Hematopoietic multipotent progenitor cell treated with erythropoietin and hydrocortisone succinate and interleukin-3 and kit ligand, for 8 days (in vitro differentiated cells): ENCODE measurements at regions not wholly inside any gene's neighbourhood (a gene's known extent, or its start where the extent isn't known, plus 50 kb on each side); places are given as distances from the start of the nearest gene placed in this dataset.

ENCODE experiments used
- DNase-seq: peaks from one replicate; pipeline ENCODE4 v3.0.0-alpha.2; 2015

DNA sequence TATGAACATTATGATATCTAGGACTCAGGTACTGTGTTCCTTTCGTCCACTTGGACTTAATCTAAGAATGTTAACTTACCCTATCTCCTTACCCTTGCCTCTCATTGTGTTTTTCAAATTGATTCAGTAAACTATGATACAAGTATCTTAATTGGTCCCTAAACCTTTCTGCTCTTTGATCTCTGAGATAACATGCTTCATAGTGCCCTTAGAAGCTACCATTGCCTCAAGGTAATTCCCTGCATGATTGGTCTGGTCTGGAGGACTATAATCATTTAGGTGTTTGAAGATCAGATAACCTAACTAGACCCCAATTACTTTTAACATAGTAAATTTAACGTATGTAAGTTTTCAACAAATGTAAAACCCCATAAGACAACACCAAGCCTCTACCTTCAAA, 169.9 kb upstream of the NBEA start:
- DNase-seq: no peak

DNA sequence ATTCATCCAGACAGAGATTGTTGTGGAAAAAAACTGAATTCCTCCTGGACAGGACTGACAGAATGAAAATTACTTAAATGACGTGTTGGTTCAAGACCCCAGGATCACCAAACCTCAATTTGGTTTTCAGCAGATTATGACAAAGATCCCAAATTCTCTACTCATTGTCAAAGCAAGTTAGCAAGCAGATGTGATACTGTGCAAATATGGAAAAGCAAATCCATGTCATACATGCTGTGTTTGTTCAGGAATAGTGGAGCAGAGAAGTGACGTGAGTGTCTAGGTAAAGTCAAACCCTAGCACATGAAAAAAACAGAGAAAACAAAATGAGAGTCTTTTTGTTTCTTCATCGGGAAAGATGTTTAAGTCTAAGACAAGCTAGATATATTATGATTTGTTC, 169.2 kb upstream of the NBEA start:
- DNase-seq: no peak

DNA sequence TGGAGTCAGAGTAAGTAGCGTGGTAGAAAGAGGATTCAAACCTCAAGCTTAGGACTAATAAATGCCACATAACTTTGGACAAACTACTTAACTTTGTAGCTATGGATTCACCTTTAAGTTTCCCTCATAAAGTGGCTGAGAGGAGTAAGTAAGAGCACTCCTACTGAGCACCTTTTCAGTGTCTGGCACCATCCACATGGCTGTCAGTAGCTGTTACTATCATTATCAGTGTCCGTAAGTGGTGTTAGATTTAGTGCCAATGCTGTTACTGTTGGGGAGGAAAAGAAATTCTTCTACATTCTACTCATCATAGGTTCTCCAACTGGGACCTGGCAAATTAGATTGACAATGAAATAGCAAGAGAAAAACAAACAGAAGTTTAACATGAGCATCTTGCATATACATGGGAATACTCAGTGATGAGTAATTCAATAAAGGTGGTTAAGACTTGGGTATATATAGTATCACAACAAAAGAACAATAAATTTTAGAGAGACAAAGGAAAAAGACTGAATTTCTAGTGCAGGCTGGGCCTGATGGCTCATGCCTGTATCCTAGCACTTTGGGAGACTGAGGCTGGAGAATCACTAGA, 165.6 kb upstream of the NBEA start:
- DNase-seq: no peak

DNA sequence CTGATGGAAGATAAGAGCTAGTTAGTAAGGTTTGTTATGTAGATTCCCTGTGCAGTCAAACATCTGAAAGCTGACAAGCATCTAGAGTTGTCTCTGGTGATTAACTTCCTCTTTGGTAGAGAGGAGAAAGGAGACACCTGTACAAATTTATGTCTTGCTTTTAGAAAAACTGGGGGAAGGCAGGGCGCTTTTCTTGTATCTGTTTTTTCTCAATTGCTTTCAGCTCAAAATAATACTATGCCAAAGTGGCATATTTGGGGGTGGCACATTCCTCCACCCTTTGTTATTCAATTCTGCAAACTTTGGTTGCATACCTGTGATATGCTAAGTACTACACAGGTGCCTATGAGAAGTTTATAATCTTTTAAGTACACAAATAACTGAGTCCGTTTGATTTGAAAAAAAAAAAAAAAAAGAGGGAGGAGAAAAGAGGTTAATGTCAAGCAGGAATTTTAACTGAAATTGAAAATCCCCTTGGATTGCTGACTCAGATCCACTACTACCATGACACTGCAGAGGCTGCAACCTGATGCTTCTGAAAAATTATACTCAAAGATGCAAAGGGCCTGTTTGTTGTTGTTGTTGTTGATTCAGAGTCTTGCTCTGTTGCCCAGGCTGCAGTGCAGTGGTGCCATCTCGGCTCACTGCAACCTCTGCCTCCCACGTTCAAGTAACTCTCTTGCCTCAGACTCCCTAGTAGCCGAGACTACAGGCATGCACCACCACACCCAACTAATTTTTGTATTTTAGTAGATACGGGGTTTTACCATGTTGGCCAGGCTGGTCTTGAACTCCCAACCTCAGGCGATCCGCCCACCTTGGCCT, 164.8 kb upstream of the NBEA start:
- DNase-seq: no peak

DNA sequence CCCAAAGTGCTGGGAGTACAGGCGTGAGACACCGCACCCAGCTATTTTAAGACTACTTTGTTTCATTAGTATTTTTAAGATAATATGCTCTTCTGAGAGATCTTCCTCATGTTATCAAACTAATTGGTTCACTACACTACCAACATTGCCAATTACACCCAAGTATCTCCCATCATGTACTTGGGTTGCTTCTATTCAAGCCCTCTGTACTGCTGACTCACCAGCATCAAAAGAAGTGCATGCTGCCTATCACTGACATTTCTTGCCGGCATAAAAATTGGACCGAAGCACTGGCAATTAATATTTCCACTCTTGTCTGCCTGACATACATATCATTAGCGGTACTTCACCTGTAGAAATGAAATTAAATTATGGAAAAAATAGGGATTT, 164.2 kb upstream of the NBEA start:
- no peak for DNase-seq

DNA sequence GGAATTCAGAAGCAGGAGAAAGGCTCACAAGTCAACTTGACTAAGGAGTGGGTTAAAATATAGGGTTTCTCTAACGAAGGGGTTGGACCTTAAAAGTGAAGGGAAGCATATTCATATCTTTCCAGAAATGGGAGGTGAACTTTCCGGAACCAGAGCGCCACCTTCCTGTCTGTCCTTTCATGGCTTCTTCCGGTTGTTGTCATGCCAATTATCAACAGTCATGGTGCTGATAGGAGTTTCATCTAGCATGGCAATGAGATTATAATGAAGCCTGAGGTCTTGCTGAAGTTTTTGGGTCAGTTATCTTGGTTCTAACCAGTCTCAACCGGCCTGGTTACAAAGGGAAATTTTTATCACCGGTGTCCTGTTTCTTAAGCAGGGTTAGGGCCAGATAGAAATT, 162.9 kb upstream of the NBEA start:
- no peak for DNase-seq

DNA sequence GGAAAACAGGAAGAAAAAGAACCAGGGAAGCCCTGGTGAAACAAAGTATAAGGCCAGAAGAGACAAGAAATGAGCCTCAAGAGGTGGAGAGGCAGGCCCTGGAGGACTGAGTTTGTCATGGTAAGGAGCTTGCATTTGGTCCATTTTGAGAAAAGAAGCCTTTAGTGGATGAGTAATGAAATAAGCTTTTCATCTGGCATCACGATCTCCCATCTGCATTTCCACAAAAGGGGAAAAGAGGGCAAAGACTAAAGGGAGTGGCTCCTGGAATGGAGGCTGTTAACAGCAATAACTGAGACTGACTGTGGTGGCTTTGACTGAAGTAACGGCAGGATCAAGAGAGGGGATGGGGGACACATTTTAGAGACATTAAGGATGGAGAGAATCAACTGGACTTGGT, 148.8 kb upstream of the NBEA start:
- DNase-seq: no peak

DNA sequence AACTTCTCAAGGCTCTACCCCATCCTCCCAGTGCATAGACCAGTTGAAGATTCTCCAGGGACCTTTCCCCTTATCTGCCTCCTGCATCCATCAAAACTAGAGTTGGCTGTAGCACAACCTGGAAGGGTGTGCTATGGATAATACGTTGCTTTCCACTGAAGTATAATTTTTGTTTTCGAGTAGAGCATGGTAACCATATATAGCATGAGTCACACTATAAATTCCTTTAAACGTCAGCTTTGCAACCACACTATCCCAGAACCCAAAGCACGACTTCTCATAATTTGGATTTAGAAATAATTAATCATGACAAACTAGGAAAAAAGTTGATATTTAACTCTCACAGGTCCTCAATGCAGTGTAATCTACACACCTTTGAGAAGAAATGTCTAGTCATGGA, 138.3 kb upstream of the NBEA start:
- no peak for DNase-seq

DNA sequence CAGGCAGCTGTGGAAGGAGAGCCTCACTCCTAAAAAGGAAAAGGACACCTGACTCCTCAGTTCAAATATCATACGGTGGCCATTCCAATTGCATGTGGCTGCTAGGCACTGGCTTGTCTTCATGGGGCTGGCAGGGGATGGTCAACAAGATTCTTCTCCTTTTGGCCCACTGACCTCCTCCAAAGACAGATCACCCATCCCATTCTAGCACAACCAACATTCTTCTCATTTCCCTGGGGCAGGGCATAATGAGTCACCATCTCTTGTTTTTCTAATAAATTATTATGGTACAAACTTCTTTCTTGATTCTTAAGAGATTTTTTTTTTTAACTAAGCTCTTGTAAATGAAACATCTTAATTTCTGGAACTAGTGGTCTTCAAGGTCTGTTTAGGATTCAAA, 136.7 kb upstream of the NBEA start:
- no peak for DNase-seq

DNA sequence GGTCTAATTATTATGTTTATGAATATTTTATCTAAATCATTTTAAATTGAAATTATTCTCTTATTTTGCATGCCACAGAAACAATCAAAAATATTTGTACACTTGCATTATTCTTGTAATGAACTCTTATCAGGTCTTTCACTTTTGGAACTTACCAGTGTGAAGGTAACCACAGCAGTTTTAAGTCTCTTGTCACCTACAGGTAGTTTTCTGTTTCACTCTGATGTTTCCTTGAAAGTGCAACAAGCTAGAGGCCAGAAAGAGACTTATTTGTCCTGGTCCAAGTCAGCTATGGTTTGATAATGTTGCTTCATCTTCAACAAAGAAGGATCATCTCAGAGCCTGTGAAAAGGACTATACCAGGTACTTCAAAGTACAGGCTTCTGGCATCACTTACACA, 133.4 kb upstream of the NBEA start:
- DNase-seq: no peak

DNA sequence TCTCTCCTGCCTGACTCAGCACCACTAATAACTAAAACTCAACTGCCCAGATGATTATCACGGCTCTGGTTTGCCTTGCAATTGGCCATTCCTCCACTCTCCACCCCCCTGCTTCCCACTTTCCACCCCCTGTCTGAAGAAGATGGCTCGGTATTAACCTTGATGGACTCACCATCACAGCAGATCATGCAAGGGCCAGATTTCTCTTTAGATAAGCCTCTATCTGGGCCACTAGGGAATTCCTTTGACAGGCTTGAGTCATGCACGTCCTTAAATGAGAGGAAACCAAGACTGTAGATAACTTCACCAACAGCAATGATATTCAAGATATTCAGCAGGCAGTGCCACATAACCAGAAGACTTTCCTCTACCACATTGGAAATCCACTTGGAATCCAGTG, 131.1 kb upstream of the NBEA start:
- DNase-seq: no peak

DNA sequence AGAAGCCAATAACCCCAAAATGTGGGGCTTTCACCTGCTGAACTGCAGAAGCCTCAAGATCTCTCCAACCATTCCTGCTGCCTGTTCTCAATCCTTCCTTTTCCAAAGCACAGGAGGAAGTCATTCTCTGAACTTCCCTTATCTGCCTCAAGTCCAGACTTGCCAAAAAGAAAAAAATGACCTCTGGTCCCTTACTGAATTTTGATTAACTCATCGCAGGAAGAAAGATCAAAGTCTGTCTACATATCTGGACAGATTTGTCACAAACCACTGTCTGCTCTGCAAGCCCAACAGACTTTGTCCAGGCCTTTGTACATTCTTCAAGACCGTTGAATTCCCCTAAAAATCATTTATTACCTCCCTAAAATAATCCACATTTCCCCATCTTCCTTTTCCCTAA, 126.5 kb upstream of the NBEA start:
- DNase-seq: no peak

DNA sequence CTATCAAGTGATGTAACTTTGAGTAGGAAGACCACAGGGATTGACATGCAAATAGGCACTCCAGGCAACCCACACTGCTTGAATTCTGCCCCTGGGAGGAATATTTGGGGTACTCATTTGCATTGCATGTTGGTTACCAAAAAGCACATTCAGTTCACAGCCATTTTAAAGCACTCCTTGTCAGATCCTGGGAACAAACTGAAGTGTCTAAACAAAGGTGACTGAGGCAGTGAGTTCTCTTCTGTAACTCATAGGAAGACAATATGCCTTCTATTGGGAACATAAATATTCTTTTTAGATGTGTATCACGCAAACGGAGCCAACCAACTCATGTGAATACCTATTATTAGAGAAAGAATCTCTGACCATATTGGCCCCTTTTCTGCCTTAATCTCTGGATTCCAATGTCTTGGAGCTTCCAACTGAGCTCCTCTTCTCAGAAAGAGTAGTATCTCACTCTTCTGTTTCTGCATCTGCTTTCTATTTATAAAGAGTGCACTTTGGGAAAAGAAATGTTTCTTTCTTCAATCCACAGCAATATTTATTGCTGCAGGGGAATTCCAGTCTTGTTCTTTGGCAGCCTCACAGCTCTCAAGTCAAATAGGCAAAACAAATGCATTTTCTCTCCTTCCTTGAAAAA, 125.7 kb upstream of the NBEA start:
- no peak for DNase-seq

DNA sequence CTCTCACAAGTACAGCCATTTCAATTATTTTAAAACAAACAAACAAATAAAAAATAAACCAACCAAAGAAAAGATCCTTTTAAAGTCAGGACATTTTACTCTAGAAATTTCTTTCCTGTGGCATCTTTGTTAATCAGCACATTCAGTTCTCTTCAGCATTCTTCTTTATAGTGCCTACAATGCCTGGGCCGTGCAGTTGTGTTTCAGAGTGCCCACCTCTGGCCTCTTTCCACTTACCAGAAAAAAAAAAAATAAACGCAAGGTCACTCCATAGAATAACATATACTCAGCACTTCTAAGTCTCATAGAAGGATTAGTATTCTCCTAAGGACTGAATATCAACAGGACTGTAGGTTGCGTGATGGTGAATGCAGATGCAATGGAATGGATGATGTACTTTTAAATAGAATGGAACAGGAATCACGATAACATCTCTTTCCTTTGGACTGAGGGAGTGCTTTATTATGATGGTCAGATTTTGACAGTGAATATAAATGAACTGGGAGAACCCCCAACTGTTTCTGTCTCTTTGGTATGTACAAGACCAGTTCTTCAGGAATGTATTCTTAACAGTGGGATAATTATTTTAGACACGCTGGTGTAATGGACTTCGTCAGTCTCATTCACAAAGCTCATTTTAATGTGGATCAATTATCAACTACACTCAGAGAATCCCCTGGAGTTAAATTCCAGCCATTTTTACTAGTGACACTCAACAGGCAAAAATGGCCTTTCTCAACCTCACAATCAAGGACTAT, 125.0 kb upstream of the NBEA start:
- DNase-seq: no peak

DNA sequence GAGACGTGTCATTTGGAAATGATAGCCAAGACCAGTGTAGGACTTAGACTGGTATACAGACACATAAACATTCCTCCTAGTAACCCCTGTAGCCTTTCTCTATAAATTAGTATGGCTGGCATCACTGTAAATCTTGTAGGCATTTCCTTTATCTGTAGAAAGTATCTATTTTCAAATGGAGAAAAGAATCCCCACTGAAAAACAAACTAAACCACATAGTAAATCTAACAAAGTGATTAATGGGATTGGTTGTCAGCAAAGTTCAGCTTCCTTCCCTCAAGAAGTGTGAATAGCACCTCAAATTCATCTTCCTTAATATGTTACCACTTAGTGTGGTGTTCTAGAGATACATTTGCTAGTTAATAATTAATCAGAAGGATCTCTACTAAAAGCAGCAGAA, 119.4 kb upstream of the NBEA start:
- no peak for DNase-seq

DNA sequence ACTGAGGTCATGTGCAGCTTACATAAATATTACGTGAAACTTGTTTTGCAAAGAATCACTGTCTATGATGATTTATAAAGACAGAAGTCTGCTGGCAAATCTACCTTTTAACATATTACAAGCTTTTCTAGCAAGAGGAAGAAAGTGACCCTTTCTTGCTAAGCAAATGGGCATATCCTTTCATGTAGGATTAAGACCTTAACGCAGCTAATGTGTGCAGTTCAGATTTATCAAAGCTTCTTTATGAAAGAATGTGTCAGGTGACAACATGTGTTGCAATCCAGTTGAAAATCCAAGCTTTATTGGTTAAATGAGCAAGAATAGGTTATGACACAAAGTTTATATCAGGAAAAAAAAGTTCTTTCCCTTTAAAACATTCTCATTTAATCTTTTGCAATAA, 115.6 kb upstream of the NBEA start:
- DNase-seq: no peak

DNA sequence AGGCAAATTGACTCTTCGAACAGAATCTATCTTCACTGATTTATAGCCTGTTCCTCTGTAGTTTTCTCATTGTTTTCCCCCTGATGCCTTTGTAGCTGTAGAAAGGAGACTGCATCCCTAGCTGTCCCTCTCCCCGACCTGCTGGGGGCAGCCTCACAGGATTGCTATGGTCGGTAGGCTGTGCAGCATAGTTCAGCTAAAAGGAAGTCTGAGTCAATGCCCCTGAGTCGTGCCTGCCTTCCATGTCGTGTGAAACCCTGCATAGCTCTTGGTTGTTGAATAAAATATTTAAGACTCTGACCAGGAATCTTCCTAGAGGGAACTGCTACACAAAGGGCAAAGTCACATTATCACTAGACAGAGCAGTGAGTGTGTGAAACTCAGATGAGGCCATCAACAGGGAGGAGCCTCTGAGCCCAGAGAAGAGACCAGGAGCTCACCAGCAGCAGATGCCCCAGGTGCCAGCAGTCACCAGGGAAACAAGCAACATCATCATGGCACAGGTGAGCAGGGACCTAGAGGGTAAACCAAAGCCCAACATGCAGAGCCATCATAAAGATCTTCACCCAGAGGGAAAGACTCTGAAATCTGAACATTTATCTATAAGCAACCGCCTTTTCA, 108.4 kb upstream of the NBEA start:
- DNase-seq: no peak

DNA sequence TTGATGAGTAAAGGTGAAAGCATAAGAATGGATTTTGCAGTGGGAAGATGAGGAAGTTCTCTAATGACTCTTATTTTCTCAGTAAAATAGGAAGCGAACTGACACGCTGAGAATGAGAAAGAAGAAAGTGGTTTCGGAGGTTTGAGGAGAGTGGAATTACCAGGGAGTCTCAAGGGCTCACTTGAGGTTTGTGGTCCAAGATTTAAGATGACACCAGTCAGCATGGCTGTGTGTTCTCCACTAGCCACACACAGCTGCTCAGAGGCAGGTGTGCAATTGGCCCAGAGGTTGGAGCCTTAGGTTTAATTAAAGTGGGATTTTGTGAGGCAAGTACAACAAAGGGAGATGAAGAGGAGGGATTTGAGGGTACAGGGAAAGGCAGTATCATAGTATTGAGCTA, 99.6 kb upstream of the NBEA start:
- DNase-seq: no peak

DNA sequence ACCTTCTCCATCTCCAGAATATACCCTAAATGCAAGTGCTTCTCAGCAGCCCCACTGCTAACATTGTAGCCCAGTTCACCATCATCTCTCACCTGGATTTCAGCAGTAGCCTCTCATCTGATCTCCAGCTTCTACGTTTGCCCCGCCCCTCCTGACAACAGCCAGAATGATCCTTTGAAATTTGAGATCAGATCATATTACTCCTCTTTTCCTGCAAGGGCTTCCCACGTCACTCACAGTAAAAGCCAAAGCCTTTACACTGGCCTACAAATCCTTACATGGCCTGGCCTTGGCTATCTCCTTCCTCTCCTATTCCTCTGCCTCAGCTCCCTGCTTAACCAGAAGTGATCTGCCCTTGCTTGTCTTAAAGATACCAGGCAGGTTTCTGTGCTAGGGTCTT, 94.3 kb upstream of the NBEA start:
- DNase-seq: no peak

DNA sequence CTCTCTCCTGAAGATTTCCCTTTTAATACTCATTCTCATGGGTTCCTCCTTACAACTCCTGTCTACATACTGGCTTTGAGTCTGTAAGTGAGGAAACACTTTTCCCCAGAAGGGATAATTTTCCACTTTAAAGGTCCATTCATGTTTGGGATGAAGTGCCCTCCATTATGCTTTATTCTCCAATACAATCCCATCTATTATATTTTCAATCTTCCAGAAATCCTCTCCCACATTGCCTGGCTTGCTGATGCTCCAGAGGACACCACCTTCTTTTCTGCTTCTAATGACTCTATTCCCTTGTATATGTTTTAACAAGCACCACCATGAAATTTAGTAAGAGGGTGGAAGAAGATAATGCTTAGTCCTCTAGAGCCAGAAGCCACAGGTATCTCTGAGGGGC, 92.7 kb upstream of the NBEA start:
- DNase-seq: no peak

DNA sequence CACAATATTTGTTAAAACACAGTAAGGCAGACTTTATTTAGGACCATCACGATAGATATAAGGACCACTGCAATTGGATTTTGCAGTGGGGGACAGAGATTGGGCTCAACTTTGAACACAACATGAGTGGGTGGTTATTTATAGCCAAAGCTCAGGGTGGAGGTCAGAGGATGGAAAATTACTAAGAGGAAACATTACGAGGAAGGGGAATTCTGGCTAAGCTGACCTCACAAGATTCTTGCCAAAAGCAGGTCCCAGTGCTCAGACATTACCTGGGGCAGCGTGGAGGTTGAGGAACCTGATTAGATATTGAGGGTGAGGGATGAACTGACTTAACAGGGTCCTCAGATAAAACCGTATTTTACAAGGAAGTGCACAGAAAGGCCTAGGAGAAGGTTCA, 88.9 kb upstream of the NBEA start:
- no peak for DNase-seq

DNA sequence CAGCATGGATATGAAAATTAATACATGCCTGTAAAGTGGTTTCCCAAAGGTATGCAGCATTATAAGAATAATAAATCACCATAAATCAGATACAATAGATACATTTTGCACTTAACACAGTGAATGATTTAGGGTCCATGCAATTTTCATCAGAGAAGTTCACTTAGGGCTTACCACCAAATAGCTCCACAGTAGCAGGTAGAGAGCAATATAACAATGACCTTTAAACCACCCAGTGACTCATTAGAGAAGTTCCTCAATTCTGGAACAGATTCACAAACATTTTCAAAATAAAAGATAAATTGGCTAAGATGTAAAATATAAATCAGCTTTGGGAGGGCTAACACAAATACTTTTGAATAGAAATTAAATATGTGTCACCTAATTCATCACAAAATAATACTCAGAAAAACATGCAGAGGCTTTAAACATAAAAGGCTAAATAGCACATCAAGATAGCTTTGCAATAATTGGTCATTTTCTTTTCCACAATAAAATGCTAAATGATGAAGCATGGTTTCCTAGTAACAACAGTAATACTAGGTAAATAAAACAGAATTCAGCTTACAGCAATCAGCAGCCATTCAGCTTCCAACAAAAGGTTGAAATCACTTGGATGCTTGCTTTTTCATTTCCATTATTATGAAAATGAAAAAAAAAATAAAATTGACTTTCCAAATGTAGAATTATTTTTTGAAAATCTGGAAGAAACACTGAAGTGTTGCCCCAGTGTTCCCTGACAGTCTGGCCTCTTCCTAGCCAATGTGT, 84.3 kb upstream of the NBEA start:
- DNase-seq: no peak

DNA sequence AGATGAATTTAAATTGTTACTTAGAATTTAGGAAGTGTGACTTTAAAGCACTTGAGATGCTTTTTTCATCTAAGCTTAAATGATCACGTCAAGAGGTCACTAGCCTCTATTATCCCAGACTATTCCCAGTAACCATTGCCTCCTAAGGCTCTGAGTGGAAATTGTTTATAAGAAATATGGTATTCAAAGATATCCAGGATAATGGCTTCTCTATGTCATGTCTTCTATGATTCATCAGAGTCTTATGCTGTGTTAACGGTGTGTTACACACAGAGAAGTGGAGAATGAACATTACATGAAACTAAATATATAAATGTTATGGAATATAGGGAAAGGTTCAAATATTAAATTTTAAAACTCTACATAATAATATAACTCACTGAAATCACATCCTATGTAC, 79.8 kb upstream of the NBEA start:
- no peak for DNase-seq
